ENCODE measurements at regions not wholly inside any gene's neighbourhood (a gene's known extent, or its start where the extent isn't known, plus 50 kb on each side); places are given as distances from the start of the nearest gene placed in this dataset.

GRCh38 chr10:125466685-125467084 is 216.3 kb downstream of the TEX36 start:
- Histone ChIP-seq H3K79me2 (ENCODE audit: control insufficient read depth, insufficient read depth, low read length) (no peaks in the 10 kb centered on the region), H3K4me1 (ENCODE audit: control insufficient read depth, extremely low read depth, insufficient read depth, low read length) (no peaks in the 10 kb centered on the region), H3K9ac (ENCODE audit: control insufficient read depth, extremely low read depth, insufficient read depth, low read length) (no peak overlapping the region), H3K27ac (ENCODE audit: control insufficient read depth, insufficient read depth, low read length) (no peak overlapping the region), H3K9me1 (ENCODE audit: control insufficient read depth, extremely low read depth, insufficient read depth, low read length) (no peaks in the 10 kb centered on the region), H3K36me3 (ENCODE audit: control insufficient read depth in 2 of 2, extremely low read depth in 1 of 2, insufficient read depth in 2 of 2, low read length in 2 of 2) (no peaks in the 10 kb centered on the region), H2AFZ (ENCODE audit: control insufficient read depth, low read length) (no peak overlapping the region), H3K4me3 (ENCODE audit: control insufficient read depth in 2 of 3, extremely low read depth in 1 of 3, insufficient read depth in 2 of 3, low read depth in 1 of 3, low read length in 3 of 3) (no peak overlapping the region), H3K4me2 (ENCODE audit: control insufficient read depth, extremely low read depth, insufficient read depth, low read depth, low read length) (no peak overlapping the region), H3K9me3 (ENCODE audit: control insufficient read depth, low read depth, low read length) (no peaks in the 10 kb centered on the region), H4K20me1 (ENCODE audit: control insufficient read depth, extremely low read depth, insufficient read depth, low read length) (no peaks in the 10 kb centered on the region), H3K27me3 (ENCODE audit: control insufficient read depth, extremely low read depth, insufficient read depth, low read length) (peaks cover 5% of the 10 kb centered on the region)
- TF ChIP-seq EZH2 (IDR thresholded peaks at IDR 0.05; ENCODE audit: low read length), result no peak
- TF ChIP-seq, protein P1, sequence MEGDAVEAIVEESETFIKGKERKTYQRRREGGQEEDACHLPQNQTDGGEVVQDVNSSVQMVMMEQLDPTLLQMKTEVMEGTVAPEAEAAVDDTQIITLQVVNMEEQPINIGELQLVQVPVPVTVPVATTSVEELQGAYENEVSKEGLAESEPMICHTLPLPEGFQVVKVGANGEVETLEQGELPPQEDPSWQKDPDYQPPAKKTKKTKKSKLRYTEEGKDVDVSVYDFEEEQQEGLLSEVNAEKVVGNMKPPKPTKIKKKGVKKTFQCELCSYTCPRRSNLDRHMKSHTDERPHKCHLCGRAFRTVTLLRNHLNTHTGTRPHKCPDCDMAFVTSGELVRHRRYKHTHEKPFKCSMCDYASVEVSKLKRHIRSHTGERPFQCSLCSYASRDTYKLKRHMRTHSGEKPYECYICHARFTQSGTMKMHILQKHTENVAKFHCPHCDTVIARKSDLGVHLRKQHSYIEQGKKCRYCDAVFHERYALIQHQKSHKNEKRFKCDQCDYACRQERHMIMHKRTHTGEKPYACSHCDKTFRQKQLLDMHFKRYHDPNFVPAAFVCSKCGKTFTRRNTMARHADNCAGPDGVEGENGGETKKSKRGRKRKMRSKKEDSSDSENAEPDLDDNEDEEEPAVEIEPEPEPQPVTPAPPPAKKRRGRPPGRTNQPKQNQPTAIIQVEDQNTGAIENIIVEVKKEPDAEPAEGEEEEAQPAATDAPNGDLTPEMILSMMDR (optimal IDR thresholded peaks at IDR 0.05 in 1 of 3, IDR thresholded peaks at IDR 0.05 in 1 of 3, conservative IDR thresholded peaks at IDR 0.05 in 1 of 3; ENCODE audit: extremely low read depth in 1 of 3, insufficient read depth in 2 of 3, low read length in 3 of 3), result no peak
- no peak for FAIRE-seq
- dilution Hi-C loops (cut with MboI; ENCODE audit: extremely low pct_ligation_motif_present, low sequenced_read_pairs), result no loop called here
- DNase-seq (ENCODE audit: low read depth, low spot score), result no peak

DNA sequence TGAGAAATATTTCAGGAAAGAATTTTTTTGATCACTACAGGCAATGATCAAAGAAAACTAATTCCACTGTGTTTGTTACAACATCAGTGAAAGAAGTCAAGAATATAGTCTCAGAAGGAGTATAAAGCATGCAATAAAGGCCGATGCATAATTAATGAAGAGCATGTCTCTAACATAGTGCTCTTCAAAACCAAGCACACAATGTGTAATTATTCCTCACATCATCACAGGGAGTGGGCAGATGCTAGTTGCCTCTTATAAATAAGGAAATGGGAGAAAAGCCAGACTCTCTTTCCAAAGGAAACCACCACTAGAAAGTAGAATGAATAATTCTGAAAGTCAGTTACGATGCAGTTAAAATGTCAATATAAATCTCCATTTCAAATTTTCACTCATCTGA is 220.1 kb downstream of the TEX36 start:
- Histone ChIP-seq H2AFZ (ENCODE audit: control insufficient read depth, low read length) (no peak overlapping the region), H3K4me3 (ENCODE audit: control insufficient read depth in 2 of 3, extremely low read depth in 1 of 3, insufficient read depth in 2 of 3, low read depth in 1 of 3, low read length in 3 of 3) (no peak overlapping the region), H3K9me3 (ENCODE audit: control insufficient read depth, low read depth, low read length) (no peaks in the 10 kb centered on the region), H3K9me1 (ENCODE audit: control insufficient read depth, extremely low read depth, insufficient read depth, low read length) (no peaks in the 10 kb centered on the region), H3K27ac (ENCODE audit: control insufficient read depth, insufficient read depth, low read length) (no peak overlapping the region), H3K4me2 (ENCODE audit: control insufficient read depth, extremely low read depth, insufficient read depth, low read depth, low read length) (no peak overlapping the region), H3K79me2 (ENCODE audit: control insufficient read depth, insufficient read depth, low read length) (no peaks in the 10 kb centered on the region), H3K9ac (ENCODE audit: control insufficient read depth, extremely low read depth, insufficient read depth, low read length) (no peak overlapping the region), H3K27me3 (ENCODE audit: control insufficient read depth, extremely low read depth, insufficient read depth, low read length) (peaks cover 4% of the 10 kb centered on the region), H3K36me3 (ENCODE audit: control insufficient read depth in 2 of 2, extremely low read depth in 1 of 2, insufficient read depth in 2 of 2, low read length in 2 of 2) (no peaks in the 10 kb centered on the region), H4K20me1 (ENCODE audit: control insufficient read depth, extremely low read depth, insufficient read depth, low read length) (no peaks in the 10 kb centered on the region), H3K4me1 (ENCODE audit: control insufficient read depth, extremely low read depth, insufficient read depth, low read length) (no peaks in the 10 kb centered on the region)
- TF ChIP-seq, protein P1 (optimal IDR thresholded peaks at IDR 0.05 in 1 of 3, IDR thresholded peaks at IDR 0.05 in 1 of 3, conservative IDR thresholded peaks at IDR 0.05 in 1 of 3; ENCODE audit: extremely low read depth in 1 of 3, insufficient read depth in 2 of 3, low read length in 3 of 3), result no peak
- TF ChIP-seq EZH2 (IDR thresholded peaks at IDR 0.05; ENCODE audit: low read length), result no peak
- no peak for FAIRE-seq
- DNase-seq (ENCODE audit: low read depth, low spot score), result no peak
- dilution Hi-C loops (cut with MboI; ENCODE audit: extremely low pct_ligation_motif_present, low sequenced_read_pairs), result no loop called here

Data from keratinocyte (primary cell).